ENCODE measurements at regions not wholly inside any gene's neighbourhood (a gene's known extent, or its start where the extent isn't known, plus 50 kb on each side); places are given as distances from the start of the nearest gene placed in this dataset.

DNA sequence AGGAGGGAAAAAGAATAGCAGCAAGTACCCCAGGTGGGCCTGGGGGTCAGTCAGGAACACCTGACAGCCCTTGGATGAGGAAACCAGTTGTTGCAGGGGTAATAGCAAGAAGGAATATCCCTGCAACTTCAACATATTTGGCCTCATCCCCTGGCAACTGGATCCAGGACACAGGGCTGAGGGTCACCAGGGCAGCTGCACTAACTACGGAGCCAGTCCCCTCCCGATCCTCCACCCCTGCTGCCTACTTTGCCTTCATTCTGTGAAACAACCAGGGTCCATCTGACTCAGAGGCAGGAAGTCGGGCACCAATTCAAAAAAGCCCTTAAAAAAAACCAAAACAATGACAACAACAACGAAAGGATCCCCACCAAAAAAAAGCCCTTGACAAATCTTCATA, 52.9 kb downstream of the FRMPD3 start:
- DNase-seq: no peak

DNA sequence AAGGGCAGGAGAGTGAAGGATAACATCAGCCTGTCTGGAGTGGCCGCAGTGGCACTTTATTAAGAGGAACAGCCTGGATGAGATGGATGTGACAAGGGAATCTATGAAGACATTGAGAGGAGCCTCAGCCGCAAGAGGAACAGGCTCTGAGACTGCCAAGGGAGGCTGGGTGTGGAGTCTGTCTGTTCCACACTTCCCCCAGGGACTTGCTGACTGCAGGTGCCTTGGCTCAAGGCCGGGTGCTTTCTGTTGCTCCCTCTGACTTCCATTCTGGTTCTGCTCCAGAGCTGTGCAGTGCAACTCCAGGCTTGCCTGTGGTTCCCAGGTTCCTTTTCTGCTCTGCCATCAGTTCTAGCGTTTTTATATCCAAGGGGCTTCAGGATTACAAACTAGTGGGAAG, 54.6 kb downstream of the FRMPD3 start:
- no peak for DNase-seq

DNA sequence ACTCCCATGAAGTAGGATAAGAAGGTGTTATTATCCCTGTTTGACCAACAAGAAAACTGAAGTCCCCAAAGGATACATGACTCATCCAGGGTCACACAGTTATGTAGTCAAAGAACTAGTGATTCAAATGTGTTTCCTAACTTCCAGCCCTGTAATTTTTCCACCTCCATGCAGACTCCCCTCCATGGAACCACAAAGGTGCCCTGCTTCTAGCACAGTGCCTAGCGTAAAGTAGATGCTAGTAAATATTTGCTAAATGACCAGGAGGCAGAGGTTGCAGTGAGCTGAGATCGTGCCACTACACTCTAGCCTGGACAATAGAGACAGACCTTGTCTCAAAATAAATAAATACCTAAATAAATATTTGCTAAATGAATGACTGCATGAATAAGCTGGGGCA, 55.8 kb downstream of the FRMPD3 start:
- no peak for DNase-seq

DNA sequence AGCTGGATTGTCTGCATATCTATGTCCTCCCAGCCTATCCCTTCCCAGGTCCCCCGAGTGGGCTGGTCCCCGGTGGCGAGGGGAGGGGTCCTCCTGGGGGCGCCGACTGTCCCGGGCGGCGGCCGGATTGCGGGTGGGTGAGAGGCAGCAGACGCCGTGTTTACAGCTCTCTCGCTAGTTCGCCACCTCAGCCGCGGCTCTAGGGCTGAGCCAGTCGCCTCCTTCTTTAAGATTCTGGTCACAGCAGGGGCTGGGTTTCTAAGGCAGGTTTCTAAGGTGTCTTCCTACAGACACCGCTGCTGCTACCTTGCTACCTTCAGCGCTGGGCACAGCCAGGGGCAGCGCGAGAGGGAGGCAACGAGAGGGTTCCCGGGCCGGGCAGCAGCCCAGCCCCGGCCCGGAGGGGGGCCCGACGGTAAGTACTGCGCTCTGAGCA, 57.2 kb downstream of the FRMPD3 start:
- DNase-seq: no peak

DNA sequence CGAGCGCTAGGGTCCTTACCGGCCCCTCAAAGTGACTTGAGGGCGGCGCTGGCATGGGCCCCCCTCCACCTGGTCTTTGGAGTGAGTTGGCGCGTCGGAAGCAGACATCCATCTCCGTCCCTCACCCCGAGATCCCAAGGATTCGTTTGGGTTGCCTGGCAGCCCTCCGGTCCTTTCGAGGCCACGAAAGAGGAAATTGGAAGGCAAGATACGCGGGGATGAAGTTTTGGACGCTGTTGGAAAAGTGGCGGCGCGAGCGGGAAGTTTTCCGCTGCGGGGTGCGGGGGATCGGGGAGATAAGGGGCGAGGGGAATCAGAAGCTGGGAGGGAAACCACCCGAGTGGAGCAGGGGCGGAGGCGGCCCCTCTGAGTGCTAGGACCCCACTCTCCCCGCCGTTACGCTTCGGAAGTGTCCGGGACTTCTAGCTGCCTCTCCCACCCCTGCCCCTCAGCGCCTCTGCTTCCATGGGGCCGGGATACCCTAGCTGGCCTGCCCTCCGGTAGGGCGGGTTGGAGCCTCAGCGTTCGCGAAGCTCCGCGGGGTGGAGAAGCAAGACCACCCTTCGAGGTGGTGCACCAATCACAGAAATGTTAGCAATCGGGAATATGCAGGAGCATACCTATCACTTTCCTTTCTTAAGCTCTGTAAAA, 57.8 kb downstream of the FRMPD3 start:
- no peak for DNase-seq

- no peak for DNase-seq
These were observed 58.3 kb downstream of the FRMPD3 start for GRCh38 chrX:107507744-107508117.

DNA sequence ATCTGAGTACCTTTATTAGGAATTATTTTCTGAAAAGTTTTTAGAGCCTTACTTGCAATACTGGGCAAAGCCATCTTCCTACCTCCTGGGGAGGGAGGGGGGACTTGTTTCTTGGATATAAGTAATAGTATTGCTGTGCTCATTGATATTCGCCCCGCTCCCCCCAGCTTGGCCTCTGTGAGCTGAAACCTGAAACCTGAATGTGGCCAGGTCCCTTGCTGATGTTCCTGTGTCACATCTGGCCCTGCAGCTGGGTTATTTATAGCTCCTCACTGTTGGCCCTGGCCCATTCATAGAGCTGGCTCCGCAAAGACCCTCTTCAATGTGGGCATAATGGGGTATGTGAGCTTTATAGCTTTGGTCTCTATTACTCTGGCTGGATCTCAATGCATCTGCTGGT, 59.5 kb downstream of the FRMPD3 start:
- no peak for DNase-seq

- no peak for DNase-seq
These were observed 65.5 kb downstream of the FRMPD3 start for GRCh38 chrX:107514944-107515343.

DNA sequence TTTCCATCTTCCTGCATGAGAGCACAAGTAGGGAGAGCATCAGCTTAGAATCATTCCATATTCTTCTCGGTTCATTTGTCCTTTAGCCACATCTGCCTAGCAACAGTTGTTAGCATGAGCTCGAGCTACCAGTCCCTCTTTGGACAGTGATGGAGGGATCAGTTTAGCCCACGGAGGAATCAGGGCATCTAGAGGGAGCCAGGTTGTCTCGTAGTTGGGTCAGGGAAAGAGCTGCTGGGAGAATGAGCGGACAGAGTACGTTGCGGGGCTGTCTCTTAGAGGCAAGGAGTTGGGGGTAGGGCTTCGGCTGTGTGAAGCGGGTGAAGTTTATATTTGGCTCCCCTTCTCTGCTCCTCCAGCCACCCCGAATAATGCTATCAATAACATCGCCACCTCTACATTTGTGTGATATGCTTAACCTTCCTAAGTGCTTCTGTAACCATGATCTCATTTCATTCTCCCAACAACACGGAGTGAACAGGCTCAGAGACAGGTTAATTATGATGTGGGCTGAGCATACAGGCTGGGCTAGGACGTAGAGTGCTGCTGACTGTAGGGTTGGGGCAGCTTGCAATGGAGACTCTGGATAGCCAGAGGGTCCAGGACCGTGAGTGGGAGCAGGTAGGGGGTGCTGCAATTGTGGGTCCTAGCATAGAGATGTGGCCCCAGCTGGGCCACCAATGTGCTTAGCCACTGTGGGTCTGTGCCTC, 72.6 kb downstream of the FRMPD3 start:
- no peak for DNase-seq

DNA sequence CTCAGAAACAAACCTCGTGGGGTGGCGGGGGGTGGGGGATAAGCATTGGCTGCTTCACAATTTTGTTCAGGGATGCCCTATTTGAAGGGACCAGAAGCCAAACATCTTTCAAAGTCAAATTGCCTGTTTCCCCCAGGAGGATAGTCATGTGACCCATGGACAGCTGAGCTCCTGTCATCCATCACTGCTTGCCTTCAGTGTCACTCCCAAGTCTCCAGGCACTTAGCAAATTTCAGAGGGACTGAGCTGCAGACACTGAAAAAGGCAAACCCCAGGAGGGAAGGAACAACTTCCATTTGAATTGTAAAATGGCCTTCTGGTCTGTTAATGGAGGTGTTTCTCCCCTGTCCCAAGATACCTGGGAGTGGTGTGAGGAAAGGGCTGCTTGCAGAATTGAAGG, 73.4 kb downstream of the FRMPD3 start:
- no peak for DNase-seq

DNA sequence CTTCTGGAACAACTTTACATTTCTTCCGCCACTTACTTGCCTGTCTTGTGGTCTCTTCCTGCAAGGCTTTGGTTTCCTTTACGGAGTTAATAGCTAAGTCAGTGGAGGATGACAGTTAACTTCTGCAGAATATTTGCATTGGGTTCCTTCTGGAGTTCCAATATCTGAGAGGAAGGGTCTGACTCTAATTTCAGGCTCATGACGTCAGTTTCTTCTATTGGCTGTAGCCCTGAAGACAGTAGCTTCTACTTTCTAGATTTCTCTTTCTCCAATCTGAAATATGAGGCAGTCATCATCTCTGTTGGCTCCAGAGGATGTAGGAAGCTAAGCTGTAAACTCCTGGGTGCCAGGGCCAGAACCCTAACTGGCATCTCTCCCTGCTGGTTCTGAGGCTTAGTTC, 76.7 kb downstream of the FRMPD3 start:
- no peak for DNase-seq

DNA sequence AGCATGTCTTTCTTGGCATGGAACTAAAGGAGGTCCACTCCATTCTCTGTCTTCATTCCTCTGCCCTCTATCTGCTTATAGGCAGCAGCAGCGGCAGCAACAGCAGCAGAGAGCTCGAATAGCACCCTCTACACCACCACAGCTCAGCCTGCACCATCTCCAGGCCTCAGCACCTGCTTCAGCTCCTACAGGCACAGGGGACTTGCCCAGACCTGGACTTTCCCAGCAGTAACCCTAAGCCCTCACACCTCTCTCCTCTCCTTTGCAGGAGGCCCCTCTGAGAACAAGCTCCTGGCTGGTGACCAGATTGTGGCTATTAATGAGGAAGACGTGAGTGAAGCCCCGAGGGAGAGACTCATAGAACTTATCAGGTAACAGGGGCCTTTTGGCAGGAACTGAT, 80.7 kb downstream of the FRMPD3 start:
- DNase-seq: no peak

- DNase-seq: peak; percentile 43
These were observed 88.4 kb downstream of the FRMPD3 start for GRCh38 chrX:107537815-107538214.

GRCh38 chrX:107541244-107541643, 87.1 kb upstream of the PRPS1 start:
- no peak for DNase-seq

DNA sequence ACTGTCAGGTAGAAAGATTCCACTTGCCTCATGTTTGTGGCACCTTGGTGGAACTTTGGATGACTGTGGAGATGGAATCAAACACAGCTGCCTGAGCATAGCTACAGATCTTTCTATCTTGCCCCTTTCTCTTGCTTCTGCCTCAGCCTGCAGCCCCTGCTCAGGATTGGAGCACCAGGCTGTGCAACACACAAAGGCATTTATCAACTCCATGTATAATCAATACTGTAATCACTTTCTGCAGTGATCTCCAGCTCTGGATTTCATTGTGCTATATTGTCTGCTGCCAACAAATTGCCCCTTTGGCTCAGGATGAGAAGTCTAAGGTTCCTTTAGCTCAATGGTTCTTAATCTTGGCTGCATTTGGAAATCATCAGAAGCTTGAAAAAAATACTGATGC, 86.3 kb upstream of the PRPS1 start:
- DNase-seq: no peak

GRCh38 chrX:107542500-107542899, 85.8 kb upstream of the PRPS1 start:
- DNase-seq: no peak

DNA sequence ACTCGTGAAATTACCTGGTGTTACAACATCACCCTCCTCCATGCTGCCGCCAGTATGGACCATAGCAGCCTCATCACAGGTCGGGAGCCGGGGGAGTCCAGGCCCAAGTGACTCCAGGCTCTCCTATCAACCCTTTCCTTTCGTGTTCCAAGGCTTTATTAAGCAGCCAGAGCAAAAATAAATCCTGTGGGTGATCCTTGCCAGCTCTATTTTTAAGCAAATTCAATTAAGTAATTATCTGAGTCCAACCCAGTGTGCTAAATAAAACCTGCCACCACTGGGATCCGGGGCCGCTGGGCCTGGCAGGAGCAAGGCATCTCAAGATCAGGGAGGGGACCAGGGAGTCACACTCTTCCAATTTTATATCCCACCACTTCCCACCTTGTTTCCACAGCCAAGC, 80.7 kb upstream of the PRPS1 start:
- no peak for DNase-seq

GRCh38 chrX:107548775-107549174, 79.5 kb upstream of the PRPS1 start:
- DNase-seq: no peak

GRCh38 chrX:107549504-107549903, 78.8 kb upstream of the PRPS1 start:
- peak; percentile 35 for DNase-seq

DNA sequence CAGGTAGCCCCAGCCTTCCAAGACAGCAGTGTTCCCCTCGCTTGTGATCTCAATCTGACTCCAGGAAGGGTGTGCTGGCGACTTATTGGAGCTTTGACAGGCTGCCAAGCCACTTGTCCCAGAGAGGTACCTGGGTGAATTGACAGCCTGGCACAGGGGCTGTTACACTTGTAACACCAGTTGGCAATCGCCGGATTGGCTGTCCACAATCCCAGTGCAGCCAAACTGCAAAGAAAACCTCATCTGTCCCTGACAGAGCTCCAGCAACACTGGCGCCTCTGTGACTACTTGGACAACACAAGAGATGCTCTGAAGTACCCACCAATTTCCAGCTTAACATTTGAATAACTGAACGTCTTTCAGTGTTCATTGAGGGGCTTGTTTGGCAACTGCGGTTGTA, 76.8 kb upstream of the PRPS1 start:
- DNase-seq: no peak

DNA sequence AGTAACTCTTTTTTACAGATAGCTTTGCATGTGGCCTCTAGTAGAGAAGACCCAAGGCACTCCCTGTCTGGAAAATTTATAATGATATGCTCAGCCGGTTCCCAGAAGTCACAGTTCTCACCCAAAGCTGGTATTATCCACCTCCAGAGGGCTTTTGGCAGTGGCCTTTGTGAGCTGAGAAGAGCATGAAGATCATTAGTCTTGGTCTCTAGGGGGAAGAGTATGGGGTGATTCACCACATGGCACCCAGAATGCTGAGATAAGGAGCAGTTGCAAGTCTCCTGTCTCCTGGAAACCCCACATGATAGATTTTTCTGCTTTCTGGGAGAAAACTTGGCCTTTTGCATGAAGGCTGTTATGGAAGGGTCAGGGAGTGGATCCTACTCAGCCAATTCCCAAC, 75.4 kb upstream of the PRPS1 start:
- DNase-seq: no peak

- DNase-seq: no peak
These were observed 71.3 kb upstream of the PRPS1 start for GRCh38 chrX:107556967-107557366.

DNA sequence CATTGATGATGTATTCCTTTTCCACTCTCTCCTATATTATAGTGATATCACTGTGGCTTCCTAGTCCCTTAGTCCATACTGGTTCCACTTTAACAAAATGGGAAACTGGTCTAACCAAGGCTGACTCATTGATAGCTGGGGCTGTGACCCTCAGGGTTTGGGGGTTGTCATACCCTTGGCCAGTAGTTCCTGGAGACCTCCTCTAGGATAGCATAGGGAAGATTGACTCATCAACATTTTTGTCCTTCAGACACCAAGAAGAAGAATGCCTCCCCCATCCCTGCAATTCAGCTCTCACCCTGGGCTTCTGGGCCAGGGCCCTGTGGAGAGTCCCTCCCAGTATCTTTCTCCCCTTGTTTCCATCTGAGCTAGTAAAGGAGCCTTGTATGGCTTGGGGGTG, 68.8 kb upstream of the PRPS1 start:
- DNase-seq: no peak

- no peak for DNase-seq
These were observed 68.3 kb upstream of the PRPS1 start for GRCh38 chrX:107560041-107560440.

- no peak for DNase-seq
These were observed 67.3 kb upstream of the PRPS1 start for GRCh38 chrX:107560980-107561379.

All from CD4-positive, alpha-beta T cell treated with Interleukin-10 for 1 hour (primary cell).